ENCODE measurements at regions not wholly inside any gene's neighbourhood (a gene's known extent, or its start where the extent isn't known, plus 50 kb on each side); places are given as distances from the start of the nearest gene placed in this dataset.

- TF ChIP-seq ELF4 (IDR thresholded peaks at IDR 0.05) (no peak), PKNOX1 (IDR thresholded peaks at IDR 0.05) (no peak), TARDBP (IDR thresholded peaks at IDR 0.05) (no peak), CTBP1 (IDR thresholded peaks at IDR 0.05; ENCODE audit: borderline replicate concordance) (no peak), BHLHE40 (IDR thresholded peaks at IDR 0.05; ENCODE audit: borderline replicate concordance) (no peak), ZNF384 (IDR thresholded peaks at IDR 0.05) (no peak), L3MBTL2 (conservative IDR thresholded peaks at IDR 0.05) (no peak), SP1 (IDR thresholded peaks at IDR 0.05) (no peak), FOXA1 (IDR thresholded peaks at IDR 0.05) (no peak), HDGF (IDR thresholded peaks at IDR 0.05; ENCODE audit: borderline replicate concordance) (no peak), LEF1 (IDR thresholded peaks at IDR 0.05; ENCODE audit: borderline replicate concordance) (no peak), SUZ12 (IDR thresholded peaks at IDR 0.05) (no peak)
Observed at GRCh38 chr6:126235363-126235762, 104.6 kb upstream of the CENPW start.
